ENCODE measurements at regions not wholly inside any gene's neighbourhood (a gene's known extent, or its start where the extent isn't known, plus 50 kb on each side); places are given as distances from the start of the nearest gene placed in this dataset.

DNA sequence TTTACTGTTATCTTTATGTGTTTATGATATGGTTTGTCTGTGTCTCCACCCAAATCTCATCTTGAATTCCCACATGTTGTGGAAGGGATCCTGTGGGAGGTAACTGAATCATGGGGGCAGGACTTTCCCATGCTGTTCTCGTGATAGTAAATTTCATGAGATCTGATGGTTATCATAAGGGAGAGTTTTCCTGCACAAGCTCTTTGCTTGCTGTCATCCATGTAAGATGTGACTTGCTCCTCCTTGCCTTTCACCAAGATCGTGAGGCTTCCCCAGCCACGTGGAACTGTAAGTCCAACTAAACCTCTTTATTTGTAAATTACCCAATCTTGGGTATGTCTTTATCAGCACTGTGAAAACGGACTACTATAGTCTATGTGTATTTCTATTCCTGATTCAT is 539.0 kb downstream of the ARL4A start (continued):
- TF ChIP-seq, protein P1, sequence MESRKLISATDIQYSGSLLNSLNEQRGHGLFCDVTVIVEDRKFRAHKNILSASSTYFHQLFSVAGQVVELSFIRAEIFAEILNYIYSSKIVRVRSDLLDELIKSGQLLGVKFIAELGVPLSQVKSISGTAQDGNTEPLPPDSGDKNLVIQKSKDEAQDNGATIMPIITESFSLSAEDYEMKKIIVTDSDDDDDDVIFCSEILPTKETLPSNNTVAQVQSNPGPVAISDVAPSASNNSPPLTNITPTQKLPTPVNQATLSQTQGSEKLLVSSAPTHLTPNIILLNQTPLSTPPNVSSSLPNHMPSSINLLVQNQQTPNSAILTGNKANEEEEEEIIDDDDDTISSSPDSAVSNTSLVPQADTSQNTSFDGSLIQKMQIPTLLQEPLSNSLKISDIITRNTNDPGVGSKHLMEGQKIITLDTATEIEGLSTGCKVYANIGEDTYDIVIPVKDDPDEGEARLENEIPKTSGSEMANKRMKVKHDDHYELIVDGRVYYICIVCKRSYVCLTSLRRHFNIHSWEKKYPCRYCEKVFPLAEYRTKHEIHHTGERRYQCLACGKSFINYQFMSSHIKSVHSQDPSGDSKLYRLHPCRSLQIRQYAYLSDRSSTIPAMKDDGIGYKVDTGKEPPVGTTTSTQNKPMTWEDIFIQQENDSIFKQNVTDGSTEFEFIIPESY (IDR thresholded peaks at IDR 0.05; ENCODE audit: extremely low read depth, insufficient replicate concordance, low read length): no peak
- TF ChIP-seq EZH2phosphoT487 (IDR thresholded peaks at IDR 0.05; ENCODE audit: borderline replicate concordance) (no peak), TCF7L2 (IDR thresholded peaks at IDR 0.05; ENCODE audit: borderline replicate concordance, extremely low read depth, insufficient read depth, insufficient read length) (no peak), CEBPB (IDR thresholded peaks at IDR 0.05; ENCODE audit: low read depth) (no peak)

DNA sequence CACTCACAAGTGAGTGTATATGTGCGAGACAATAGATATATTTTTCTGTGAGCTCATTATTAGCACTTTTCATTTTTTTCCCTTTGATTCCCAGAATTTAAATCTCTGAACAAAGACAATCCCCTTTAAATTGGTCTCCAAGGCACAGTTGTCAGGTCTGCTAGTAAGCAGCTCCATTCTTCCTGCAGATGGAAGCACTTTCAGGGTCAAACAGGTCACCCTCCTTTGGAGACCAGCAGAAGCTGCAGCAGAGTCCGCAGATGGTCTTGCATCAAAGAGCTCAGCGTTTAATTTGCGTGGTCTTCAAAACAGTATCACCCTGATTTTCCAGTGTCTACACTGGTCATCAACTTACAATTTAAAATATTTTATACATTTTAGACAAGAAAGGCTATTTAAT is 543.8 kb downstream of the ARL4A start:
- no peak overlapping the region for H3K4me2 ChIP-seq (ENCODE audit: low read length)
- no peak overlapping the region for H3K27ac ChIP-seq (ENCODE audit: low read depth, low read length)
- H3K4me3 ChIP-seq (replicated peaks in 1 of 2; ENCODE audit: low read depth in 1 of 2, low read length in 2 of 2): no peak overlapping the region
- no peak overlapping the region for H3K9ac ChIP-seq (ENCODE audit: low read length)
- no peaks in the 10 kb centered on the region for H3K79me2 ChIP-seq (ENCODE audit: insufficient read depth, low read length)
- CTCF ChIA-PET: no interaction called here
- BruUV-seq (replicated peaks): no TSS peak
- ATAC-seq (no peak), DNase-seq (ENCODE audit: low read depth, low spot score) (no peak)
- RAD21 ChIA-PET (ENCODE audit: low non-redundant PET in 1 of 2, low total read pairs in 2 of 2, uncharacterized antibody in 2 of 2, unreplicated experiment in 2 of 2): no interaction called here
- H2AFZ ChIP-seq (ENCODE audit: low read depth, low read length, poor library complexity, severe bottlenecking): no peak overlapping the region
- no peaks in the 10 kb centered on the region for H4K20me1 ChIP-seq (ENCODE audit: insufficient read depth)
- intact Hi-C loops (cut with micrococcal nuclease): no loop called here
- no peaks in the 10 kb centered on the region for H3K36me3 ChIP-seq (ENCODE audit: control insufficient read depth in 1 of 2, insufficient read depth in 2 of 2, low read length in 2 of 2)
- no peaks in the 10 kb centered on the region for H3K27me3 ChIP-seq (ENCODE audit: insufficient read depth, low read length)
- no peak for TF ChIP-seq SIN3A (IDR thresholded peaks at IDR 0.05; ENCODE audit: low read depth)
- no peak for TF ChIP-seq EZH2 (IDR thresholded peaks at IDR 0.05)
- TF ChIP-seq, protein P1 (IDR thresholded peaks at IDR 0.05; ENCODE audit: extremely low read depth, insufficient replicate concordance, low read length): no peak
- TF ChIP-seq FOSL1 (IDR thresholded peaks at IDR 0.05; ENCODE audit: low read depth): no peak
- TF ChIP-seq ATF3 (IDR thresholded peaks at IDR 0.05): no peak
- no peak for TF ChIP-seq YY1 (IDR thresholded peaks at IDR 0.05; ENCODE audit: extremely low read depth, insufficient replicate concordance, low read depth, low read length)
- H3K4me1 ChIP-seq (ENCODE audit: control insufficient read depth in 1 of 2, insufficient read depth in 2 of 2, low read length in 2 of 2): no peaks in the 10 kb centered on the region
- H3K9me2 ChIP-seq (ENCODE audit: insufficient read depth): no peaks in the 10 kb centered on the region
- no peaks in the 10 kb centered on the region for H3K9me3 ChIP-seq (ENCODE audit: control insufficient read depth in 1 of 2, insufficient read depth in 1 of 2, low read depth in 1 of 2, low read length in 2 of 2)
- POLR2A ChIA-PET: no interaction called here

Data from HCT116 (cell line).